DND-41 (cell line): ENCODE measurements at regions not wholly inside any gene's neighbourhood (a gene's known extent, or its start where the extent isn't known, plus 50 kb on each side); places are given as distances from the start of the nearest gene placed in this dataset.

ENCODE experiments used
- ATAC-seq: fragments of 200-7000 bp; cut with Tn5 transposase; 3 replicates; pipeline ENCODE4 v1.9.1; 2021; ENCODE audit warnings: low read depth; ENCODE audit not compliant: insufficient read depth
- DNase-seq: peaks from one replicate; pipeline ENCODE4 v3.0.0-alpha.2; 2020
- H2AFZ ChIP-seq: 2 replicates; pipeline ENCODE4 v1.6.0; 2012; ENCODE audit warnings: low read depth, low read length
- H3K27ac ChIP-seq: 2 replicates; pipeline ENCODE4 v1.5.1; 2012; ENCODE audit warnings: low read length, inconsistent platforms
- H3K27me3 ChIP-seq: fragments of 200-600 bp; sonication (generic); 2 replicates; pipeline ENCODE4 v1.6.0; 2012; ENCODE audit warnings: low read length, mild to moderate bottlenecking, inconsistent platforms; ENCODE audit not compliant: insufficient read depth, poor library complexity
- H3K36me3 ChIP-seq: 2 replicates; pipeline ENCODE4 v1.5.1; 2012; ENCODE audit warnings: low read length, inconsistent platforms; ENCODE audit not compliant: insufficient read depth
- H3K4me1 ChIP-seq: 2 replicates; pipeline ENCODE4 v1.5.1; 2012; ENCODE audit warnings: mild to moderate bottlenecking, low read length; ENCODE audit not compliant: insufficient read depth
- H3K4me2 ChIP-seq: 2 replicates; pipeline ENCODE4 v1.6.0; 2012; ENCODE audit warnings: mild to moderate bottlenecking, moderate library complexity, low read length, inconsistent platforms; ENCODE audit not compliant: insufficient read depth
- H3K4me3 ChIP-seq, 2 experiments: fragments of 200-600 bp in 1 of 2; shearing (Covaris generic) in 1 of 2; 2 replicates each; pipeline ENCODE4 v1.5.1; 2012 to 2016; ENCODE audit warnings: inconsistent platforms in 2 of 2, low read length in 2 of 2, mild to moderate bottlenecking in 2 of 2, low read depth in 1 of 2, moderate library complexity in 1 of 2
- H3K79me2 ChIP-seq: 2 replicates; pipeline ENCODE4 v1.6.0; 2012; ENCODE audit warnings: low read length, inconsistent platforms; ENCODE audit not compliant: insufficient read depth
- H3K9ac ChIP-seq: 2 replicates; pipeline ENCODE4 v1.6.0; 2012; ENCODE audit warnings: low read depth, mild to moderate bottlenecking, inconsistent platforms, low read length, moderate library complexity
- H3K9me3 ChIP-seq: 2 replicates; pipeline ENCODE4 v1.5.1; 2012; ENCODE audit warnings: low read length, moderate library complexity, mild to moderate bottlenecking, inconsistent platforms; ENCODE audit not compliant: insufficient read depth, severe bottlenecking
- H4K20me1 ChIP-seq: 2 replicates; pipeline ENCODE4 v1.6.0; 2012; ENCODE audit warnings: low read length; ENCODE audit not compliant: insufficient read depth
- EZH2 ChIP-seq: IDR thresholded peaks from 3 replicates; pipeline ENCODE4 v1.6.1; 2012; ENCODE audit warnings: borderline replicate concordance, low read depth, mild to moderate bottlenecking, moderate library complexity, low read length, inconsistent platforms; ENCODE audit not compliant: severe bottlenecking
- TF ChIP-seq, protein P1 (sequence below): IDR thresholded peaks from 2 replicates; pipeline ENCODE4 v1.5.1; 2012; ENCODE audit warnings: borderline replicate concordance, low read length, moderate library complexity, mild to moderate bottlenecking; ENCODE audit not compliant: poor library complexity, severe bottlenecking; ENCODE audit errors: extremely low read depth

GRCh38 chr16:63752347-63752746, 1369.5 kb downstream of the CDH11 start:
- DNase-seq (no peak), ATAC-seq (no peak)
- no peak overlapping the region for H3K4me2 ChIP-seq
- H4K20me1 ChIP-seq = no peaks in the 10 kb centered on the region
- TF ChIP-seq, protein P1, sequence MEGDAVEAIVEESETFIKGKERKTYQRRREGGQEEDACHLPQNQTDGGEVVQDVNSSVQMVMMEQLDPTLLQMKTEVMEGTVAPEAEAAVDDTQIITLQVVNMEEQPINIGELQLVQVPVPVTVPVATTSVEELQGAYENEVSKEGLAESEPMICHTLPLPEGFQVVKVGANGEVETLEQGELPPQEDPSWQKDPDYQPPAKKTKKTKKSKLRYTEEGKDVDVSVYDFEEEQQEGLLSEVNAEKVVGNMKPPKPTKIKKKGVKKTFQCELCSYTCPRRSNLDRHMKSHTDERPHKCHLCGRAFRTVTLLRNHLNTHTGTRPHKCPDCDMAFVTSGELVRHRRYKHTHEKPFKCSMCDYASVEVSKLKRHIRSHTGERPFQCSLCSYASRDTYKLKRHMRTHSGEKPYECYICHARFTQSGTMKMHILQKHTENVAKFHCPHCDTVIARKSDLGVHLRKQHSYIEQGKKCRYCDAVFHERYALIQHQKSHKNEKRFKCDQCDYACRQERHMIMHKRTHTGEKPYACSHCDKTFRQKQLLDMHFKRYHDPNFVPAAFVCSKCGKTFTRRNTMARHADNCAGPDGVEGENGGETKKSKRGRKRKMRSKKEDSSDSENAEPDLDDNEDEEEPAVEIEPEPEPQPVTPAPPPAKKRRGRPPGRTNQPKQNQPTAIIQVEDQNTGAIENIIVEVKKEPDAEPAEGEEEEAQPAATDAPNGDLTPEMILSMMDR = no peak
- no peak for TF ChIP-seq EZH2
- no peak overlapping the region for H3K4me3 ChIP-seq
- H3K9me3 ChIP-seq = no peaks in the 10 kb centered on the region
- no peaks in the 10 kb centered on the region for H3K4me1 ChIP-seq
- no peaks in the 10 kb centered on the region for H3K27me3 ChIP-seq
- H3K36me3 ChIP-seq = no peaks in the 10 kb centered on the region
- no peak overlapping the region for H3K27ac ChIP-seq
- no peak overlapping the region for H3K9ac ChIP-seq
- no peak overlapping the region for H2AFZ ChIP-seq
- no peaks in the 10 kb centered on the region for H3K79me2 ChIP-seq

- H4K20me1 ChIP-seq = no peaks in the 10 kb centered on the region
- H3K27ac ChIP-seq = no peak overlapping the region
- no peaks in the 10 kb centered on the region for H3K9me3 ChIP-seq
- H3K79me2 ChIP-seq = no peaks in the 10 kb centered on the region
- TF ChIP-seq EZH2 = no peak
- TF ChIP-seq, protein P1 = no peak
- H3K9ac ChIP-seq = no peak overlapping the region
- no peak for DNase-seq
- H3K4me3 ChIP-seq = no peak overlapping the region
- H3K4me1 ChIP-seq = no peaks in the 10 kb centered on the region
- no peaks in the 10 kb centered on the region for H3K27me3 ChIP-seq
- no peak for ATAC-seq
- no peak overlapping the region for H3K4me2 ChIP-seq
- H3K36me3 ChIP-seq = no peaks in the 10 kb centered on the region
- H2AFZ ChIP-seq = no peak overlapping the region
Observed at GRCh38 chr16:63749276-63749675, 1372.6 kb downstream of the CDH11 start.

- no peaks in the 10 kb centered on the region for H3K9me3 ChIP-seq
- ATAC-seq (no peak), DNase-seq (no peak)
- no peak overlapping the region for H3K27ac ChIP-seq
- no peaks in the 10 kb centered on the region for H3K27me3 ChIP-seq
- H2AFZ ChIP-seq = no peak overlapping the region
- no peak overlapping the region for H3K4me3 ChIP-seq
- TF ChIP-seq, protein P1 = no peak
- TF ChIP-seq EZH2 = no peak
- H3K79me2 ChIP-seq = no peaks in the 10 kb centered on the region
- H3K36me3 ChIP-seq = no peaks in the 10 kb centered on the region
- no peak overlapping the region for H3K9ac ChIP-seq
- H4K20me1 ChIP-seq = no peaks in the 10 kb centered on the region
- H3K4me2 ChIP-seq = no peak overlapping the region
- H3K4me1 ChIP-seq = no peaks in the 10 kb centered on the region
Observed at GRCh38 chr16:63745456-63745855, 1376.4 kb downstream of the CDH11 start.
